Effector memory CD4-positive, alpha-beta T cell (primary cell): ENCODE measurements at regions not wholly inside any gene's neighbourhood (a gene's known extent, or its start where the extent isn't known, plus 50 kb on each side); places are given as distances from the start of the nearest gene placed in this dataset.
"Not testable (repeated sequence)": the region's sequence is repeated elsewhere in the genome, so short reads cannot be mapped to it uniquely, and the experiment has no call there.

Experiments used
- DNase-seq, 3 donors: peaks; one replicate each; pipeline ENCODE4 v3.0.0-alpha.2; 2020
- H3K27ac ChIP-seq: 2 replicates; pipeline ENCODE4 v1.7.0; 2013; ENCODE audit warnings: mild to moderate bottlenecking, low read length, moderate library complexity; ENCODE audit not compliant: insufficient read depth, poor library complexity, severe bottlenecking
- H3K27me3 ChIP-seq: replicated peaks from 2 replicates; pipeline ENCODE4 v1.7.0; 2013; ENCODE audit warnings: mild to moderate bottlenecking, low read length; ENCODE audit not compliant: insufficient read depth, control insufficient read depth, poor library complexity, severe bottlenecking
- H3K36me3 ChIP-seq: 2 replicates; pipeline ENCODE4 v1.7.0; 2013; ENCODE audit warnings: mild to moderate bottlenecking, low read length, moderate library complexity; ENCODE audit not compliant: control insufficient read depth, insufficient read depth
- H3K4me1 ChIP-seq: 2 replicates; pipeline ENCODE4 v1.7.0; 2013; ENCODE audit warnings: low read length, mild to moderate bottlenecking; ENCODE audit not compliant: control insufficient read depth, insufficient read depth, poor library complexity, severe bottlenecking
- H3K4me3 ChIP-seq: 2 replicates; pipeline ENCODE4 v1.7.0; 2013; ENCODE audit warnings: low read length, low read depth, mild to moderate bottlenecking; ENCODE audit not compliant: insufficient read depth, poor library complexity, severe bottlenecking
- H3K9me3 ChIP-seq: 2 replicates; pipeline ENCODE4 v1.7.0; 2013; ENCODE audit warnings: mild to moderate bottlenecking, low read length, moderate library complexity; ENCODE audit not compliant: control insufficient read depth

GRCh38 chr1:201730611-201731010 lies 98.3 kb upstream of the IPO9 start:
- no peaks in the 10 kb centered on the region for H3K27me3 ChIP-seq
- DNase-seq, result no peak

GRCh38 chr1:201731142-201731541 lies 97.8 kb upstream of the IPO9 start:
- Histone ChIP-seq H3K9me3 (no peaks in the 10 kb centered on the region), H3K4me1 (no peaks in the 10 kb centered on the region), H3K27me3 (no peaks in the 10 kb centered on the region), H3K36me3 (no peaks in the 10 kb centered on the region), H3K4me3 (no peak overlapping the region), H3K27ac (no peak overlapping the region)
- no peak for DNase-seq

More at GRCh38 chr1:201730611-201731010, 98.3 kb upstream of the IPO9 start:
- Histone ChIP-seq H3K36me3 (no peaks in the 10 kb centered on the region), H3K4me1 (no peaks in the 10 kb centered on the region), H3K9me3 (no peaks in the 10 kb centered on the region), H3K4me3 (no peak overlapping the region), H3K27ac (no peak overlapping the region)

- DNase-seq, result no peak
- H3K4me1 ChIP-seq, result no peaks in the 10 kb centered on the region
- H3K36me3 ChIP-seq, result no peaks in the 10 kb centered on the region
- no peaks in the 10 kb centered on the region for H3K27me3 ChIP-seq
- H3K4me3 ChIP-seq, result no peak overlapping the region
- H3K9me3 ChIP-seq, result no peaks in the 10 kb centered on the region
- no peak overlapping the region for H3K27ac ChIP-seq
These were observed 97.4 kb upstream of the IPO9 start for GRCh38 chr1:201731592-201731991.

- no peak for DNase-seq
- Histone ChIP-seq H3K4me3 (no peak overlapping the region), H3K4me1 (no peaks in the 10 kb centered on the region), H3K27me3 (no peaks in the 10 kb centered on the region), H3K27ac (no peak overlapping the region), H3K9me3 (no peaks in the 10 kb centered on the region), H3K36me3 (no peaks in the 10 kb centered on the region)
These were observed 96.6 kb upstream of the IPO9 start for GRCh38 chr1:201732351-201732750.

- H3K9me3 ChIP-seq, H3K4me1 ChIP-seq, H3K27me3 ChIP-seq, H3K36me3 ChIP-seq, DNase-seq, H3K27ac ChIP-seq, H3K4me3 ChIP-seq: not testable (repeated sequence)
These were observed 94.7 kb upstream of the IPO9 start for GRCh38 chr1:201734221-201734620.

- Histone ChIP-seq H3K9me3 (no peaks in the 10 kb centered on the region), H3K4me1 (no peaks in the 10 kb centered on the region), H3K27ac (no peak overlapping the region), H3K27me3 (no peaks in the 10 kb centered on the region), H3K36me3 (no peaks in the 10 kb centered on the region), H3K4me3 (no peak overlapping the region)
- DNase-seq, result no peak
These were observed 94.2 kb upstream of the IPO9 start for GRCh38 chr1:201734786-201735185.

DNA sequence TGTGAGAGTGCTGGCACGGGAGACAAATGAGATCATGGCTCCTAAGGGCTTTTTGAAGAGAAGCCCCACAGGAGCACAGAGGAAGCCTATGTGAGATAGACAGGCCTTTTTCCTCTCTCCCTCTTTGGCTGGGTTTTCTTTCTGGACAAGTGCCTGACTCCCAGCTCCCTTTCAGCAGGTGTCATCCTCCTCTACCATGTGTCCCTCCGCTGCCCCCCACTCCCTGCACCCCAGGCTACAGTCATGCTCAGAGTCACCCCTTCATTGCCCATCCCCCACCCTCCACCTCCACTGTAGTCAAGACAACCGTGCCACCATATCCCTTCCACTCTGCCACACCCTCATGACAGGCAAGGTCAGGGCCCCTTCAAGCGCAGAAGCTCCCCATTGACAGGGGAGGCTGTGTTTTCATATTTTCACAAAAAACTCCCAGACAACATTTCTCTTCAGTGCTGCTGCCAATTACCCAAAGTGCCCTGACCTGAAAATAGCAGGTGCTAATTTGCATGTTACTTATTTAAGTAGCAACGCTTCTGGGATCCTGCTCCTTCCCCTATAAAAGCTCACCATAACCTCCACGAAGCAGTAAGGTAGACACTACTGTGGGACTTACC lies 92.1 kb upstream of the IPO9 start:
- Histone ChIP-seq H3K4me1 (peaks cover 9% of the 10 kb centered on the region), H3K36me3 (no peaks in the 10 kb centered on the region), H3K9me3 (no peaks in the 10 kb centered on the region), H3K27ac (no peak overlapping the region), H3K4me3 (no peak overlapping the region), H3K27me3 (peaks cover 5% of the 10 kb centered on the region)
- no peak for DNase-seq

DNA sequence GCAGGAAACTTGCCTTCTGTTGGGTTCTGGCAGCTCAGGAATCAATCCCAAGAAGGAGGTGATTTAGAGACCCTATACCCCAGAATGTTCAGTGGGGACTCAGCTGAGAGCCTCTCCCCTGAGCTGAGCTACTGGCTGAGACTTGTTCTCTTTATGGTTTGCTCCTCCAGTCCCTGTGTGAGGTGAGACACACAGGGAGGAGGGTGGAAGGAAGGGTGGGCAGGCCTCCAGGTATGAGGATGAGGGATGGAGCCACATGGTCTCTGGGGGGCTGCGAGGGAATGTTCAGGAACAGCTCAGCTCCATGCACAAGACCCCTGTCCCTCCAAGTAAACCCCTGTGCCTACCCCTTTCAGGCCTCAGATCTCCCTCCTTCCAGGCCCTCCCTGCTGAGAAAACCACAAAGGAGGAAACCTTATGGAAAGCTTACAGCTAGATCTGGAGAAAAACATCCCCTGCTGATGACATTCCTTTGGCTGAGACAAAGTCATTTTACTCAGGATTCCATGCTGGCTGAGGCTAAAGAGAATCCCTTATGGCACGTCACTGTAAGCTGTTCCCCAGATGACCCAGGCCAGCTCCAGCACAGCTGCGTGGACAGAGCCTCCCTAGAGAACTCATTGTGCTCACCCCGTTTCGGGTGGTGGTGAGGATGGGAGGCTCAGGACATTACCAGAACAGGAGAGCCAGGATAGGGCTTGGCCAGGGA lies 91.5 kb upstream of the IPO9 start:
- H3K4me3 ChIP-seq, result no peak overlapping the region
- no peak overlapping the region for H3K27ac ChIP-seq
- peaks cover 5% of the 10 kb centered on the region for H3K27me3 ChIP-seq
- peaks cover 9% of the 10 kb centered on the region for H3K4me1 ChIP-seq
- no peak for DNase-seq
- H3K36me3 ChIP-seq, result no peaks in the 10 kb centered on the region
- H3K9me3 ChIP-seq, result no peaks in the 10 kb centered on the region

DNA sequence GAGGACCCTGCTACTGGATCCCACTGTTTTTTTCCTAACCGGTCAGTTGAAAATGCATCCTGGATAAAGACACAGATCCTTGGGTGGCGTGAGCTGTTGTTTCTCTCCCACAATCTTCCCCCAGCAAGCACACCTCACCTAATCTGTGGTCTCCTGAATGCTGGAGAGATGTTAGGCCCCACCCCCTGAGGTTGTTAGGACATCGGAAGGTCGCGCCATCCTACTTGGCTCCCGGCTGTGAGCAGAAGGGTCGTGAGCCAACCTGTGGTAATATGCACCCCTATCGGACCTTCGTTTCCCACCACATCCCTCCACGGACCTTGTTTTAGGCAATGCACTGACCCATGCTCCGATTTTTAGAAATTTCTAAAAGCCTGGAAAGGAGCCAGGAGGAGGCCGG lies 89.9 kb upstream of the IPO9 start:
- no peak for DNase-seq
- H3K27me3 ChIP-seq, result peaks cover 5% of the 10 kb centered on the region
- no peaks in the 10 kb centered on the region for H3K36me3 ChIP-seq
- H3K4me3 ChIP-seq, result peak overlapping the region; percentile 81
- H3K27ac ChIP-seq, result no peak overlapping the region
- H3K9me3 ChIP-seq, result no peaks in the 10 kb centered on the region
- peaks cover 9% of the 10 kb centered on the region for H3K4me1 ChIP-seq

DNA sequence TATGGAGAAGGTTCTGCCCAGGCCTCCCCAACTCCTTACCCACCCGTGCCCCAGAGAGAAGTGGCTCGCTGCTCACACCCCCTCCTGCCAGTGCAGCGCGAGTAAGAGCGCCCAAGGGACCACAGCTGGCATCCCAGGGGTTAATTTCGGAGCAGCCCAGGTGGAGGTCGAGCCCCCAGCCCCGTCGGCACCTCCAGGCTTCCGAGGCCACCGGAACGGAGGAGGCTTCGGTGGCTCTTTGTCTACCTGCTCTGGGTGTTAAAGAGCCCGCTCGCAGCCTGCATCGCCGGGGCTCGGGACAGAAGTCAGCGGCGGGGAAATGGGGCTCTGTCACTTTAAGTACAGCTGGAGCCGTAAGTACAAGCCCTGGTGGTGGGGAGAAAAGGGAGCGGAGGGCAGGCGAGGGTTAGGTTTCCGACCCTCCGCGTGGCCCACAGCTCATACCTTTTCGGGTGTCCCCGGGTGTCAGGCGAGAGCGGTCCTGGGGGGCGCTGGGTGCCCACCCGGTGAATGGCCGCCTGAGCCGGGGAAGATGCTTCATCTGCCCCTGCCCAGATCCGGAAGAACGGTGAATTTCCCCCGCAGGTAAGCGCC lies 89.4 kb upstream of the IPO9 start:
- H3K36me3 ChIP-seq, result no peaks in the 10 kb centered on the region
- peak in 2 of 3 donors; percentile 24 to 25 for DNase-seq
- no peaks in the 10 kb centered on the region for H3K9me3 ChIP-seq
- H3K4me3 ChIP-seq, result peak overlapping the region; percentile 81
- peaks cover 9% of the 10 kb centered on the region for H3K4me1 ChIP-seq
- no peak overlapping the region for H3K27ac ChIP-seq
- H3K27me3 ChIP-seq, result peaks cover 5% of the 10 kb centered on the region
